VCaP (cell line): ENCODE measurements at regions not wholly inside any gene's neighbourhood (a gene's known extent, or its start where the extent isn't known, plus 50 kb on each side); places are given as distances from the start of the nearest gene placed in this dataset.

ENCODE experiments used
- H3K27ac ChIP-seq: fragments of 450-650 bp; 2 replicates; pipeline ENCODE4 v1.5.1; 2017
- CTCF ChIP-seq: fragments of 450-650 bp; conservative IDR thresholded peaks from 2 replicates; pipeline ENCODE4 v1.5.1; 2017; ENCODE audit warnings: mild to moderate bottlenecking, moderate library complexity

- no peak overlapping the region for H3K27ac ChIP-seq
- no peak for TF ChIP-seq CTCF
Observed at GRCh38 chr20:24819331-24819965, 129.6 kb upstream of the CST7 start.

GRCh38 chr20:24820345-24820744, 128.7 kb upstream of the CST7 start:
- no peak for TF ChIP-seq CTCF

GRCh38 chr20:24821391-24821790, 127.7 kb upstream of the CST7 start:
- no peak for TF ChIP-seq CTCF
- no peak overlapping the region for H3K27ac ChIP-seq

More at GRCh38 chr20:24820345-24820744, 128.7 kb upstream of the CST7 start:
- H3K27ac ChIP-seq, result no peak overlapping the region

- no peak for TF ChIP-seq CTCF
- no peak overlapping the region for H3K27ac ChIP-seq
Observed at GRCh38 chr20:24823176-24823784, 125.8 kb upstream of the CST7 start.

- no peak overlapping the region for H3K27ac ChIP-seq
- TF ChIP-seq CTCF, result no peak
Observed at GRCh38 chr20:24823989-24824693, 124.9 kb upstream of the CST7 start.

GRCh38 chr20:24825591-24825990, 123.5 kb upstream of the CST7 start:
- TF ChIP-seq CTCF, result no peak
- no peak overlapping the region for H3K27ac ChIP-seq

GRCh38 chr20:24827603-24828295, 121.3 kb upstream of the CST7 start:
- H3K27ac ChIP-seq, result no peak overlapping the region
- TF ChIP-seq CTCF, result no peak
